Effector memory CD4-positive, alpha-beta T cell (primary cell): ENCODE measurements at regions not wholly inside any gene's neighbourhood (a gene's known extent, or its start where the extent isn't known, plus 50 kb on each side); places are given as distances from the start of the nearest gene placed in this dataset.

ENCODE experiments used
- DNase-seq, 3 donors: peaks; one replicate each; pipeline ENCODE4 v3.0.0-alpha.2; 2020
- H3K27ac ChIP-seq: 2 replicates; pipeline ENCODE4 v1.7.0; 2013; ENCODE audit warnings: mild to moderate bottlenecking, low read length, moderate library complexity; ENCODE audit not compliant: insufficient read depth, poor library complexity, severe bottlenecking
- H3K27me3 ChIP-seq: replicated peaks from 2 replicates; pipeline ENCODE4 v1.7.0; 2013; ENCODE audit warnings: mild to moderate bottlenecking, low read length; ENCODE audit not compliant: insufficient read depth, control insufficient read depth, poor library complexity, severe bottlenecking
- H3K36me3 ChIP-seq: 2 replicates; pipeline ENCODE4 v1.7.0; 2013; ENCODE audit warnings: mild to moderate bottlenecking, low read length, moderate library complexity; ENCODE audit not compliant: control insufficient read depth, insufficient read depth
- H3K4me1 ChIP-seq: 2 replicates; pipeline ENCODE4 v1.7.0; 2013; ENCODE audit warnings: low read length, mild to moderate bottlenecking; ENCODE audit not compliant: control insufficient read depth, insufficient read depth, poor library complexity, severe bottlenecking
- H3K4me3 ChIP-seq: 2 replicates; pipeline ENCODE4 v1.7.0; 2013; ENCODE audit warnings: low read length, low read depth, mild to moderate bottlenecking; ENCODE audit not compliant: insufficient read depth, poor library complexity, severe bottlenecking
- H3K9me3 ChIP-seq: 2 replicates; pipeline ENCODE4 v1.7.0; 2013; ENCODE audit warnings: mild to moderate bottlenecking, low read length, moderate library complexity; ENCODE audit not compliant: control insufficient read depth

- Histone ChIP-seq H3K36me3 (no peaks in the 10 kb centered on the region), H3K27ac (no peak overlapping the region), H3K4me1 (no peaks in the 10 kb centered on the region), H3K4me3 (no peak overlapping the region), H3K9me3 (no peaks in the 10 kb centered on the region), H3K27me3 (no peaks in the 10 kb centered on the region)
- DNase-seq: no peak
These were observed 167.0 kb upstream of the TCERG1L start for GRCh38 chr10:131478377-131478989.

- Histone ChIP-seq H3K27me3 (no peaks in the 10 kb centered on the region), H3K27ac (no peak overlapping the region), H3K36me3 (no peaks in the 10 kb centered on the region), H3K4me3 (no peak overlapping the region), H3K4me1 (no peaks in the 10 kb centered on the region), H3K9me3 (no peaks in the 10 kb centered on the region)
- no peak for DNase-seq
These were observed 168.5 kb upstream of the TCERG1L start for GRCh38 chr10:131480066-131480465.

DNA sequence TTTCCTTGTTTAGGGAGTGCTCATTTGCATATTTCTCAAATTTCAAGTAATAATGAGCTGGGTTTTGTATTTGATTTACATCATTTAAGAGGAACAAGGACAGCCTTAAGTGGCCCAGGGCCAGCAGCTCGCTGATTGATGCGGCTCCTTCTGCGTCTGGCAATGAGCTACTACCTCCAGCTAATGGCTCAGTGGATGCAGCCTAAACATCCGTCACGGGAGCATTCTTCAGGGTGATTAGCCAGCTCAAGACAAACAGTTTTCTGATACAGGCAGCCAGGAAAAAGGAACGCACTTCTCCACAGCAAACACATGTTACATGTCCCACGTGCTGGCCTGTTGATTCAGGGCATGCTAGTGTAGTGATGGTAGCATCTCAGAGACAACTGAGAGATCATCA lies 169.3 kb upstream of the TCERG1L start:
- Histone ChIP-seq H3K4me1 (no peaks in the 10 kb centered on the region), H3K9me3 (no peaks in the 10 kb centered on the region), H3K27me3 (no peaks in the 10 kb centered on the region), H3K27ac (no peak overlapping the region), H3K4me3 (no peak overlapping the region), H3K36me3 (no peaks in the 10 kb centered on the region)
- DNase-seq: no peak

DNA sequence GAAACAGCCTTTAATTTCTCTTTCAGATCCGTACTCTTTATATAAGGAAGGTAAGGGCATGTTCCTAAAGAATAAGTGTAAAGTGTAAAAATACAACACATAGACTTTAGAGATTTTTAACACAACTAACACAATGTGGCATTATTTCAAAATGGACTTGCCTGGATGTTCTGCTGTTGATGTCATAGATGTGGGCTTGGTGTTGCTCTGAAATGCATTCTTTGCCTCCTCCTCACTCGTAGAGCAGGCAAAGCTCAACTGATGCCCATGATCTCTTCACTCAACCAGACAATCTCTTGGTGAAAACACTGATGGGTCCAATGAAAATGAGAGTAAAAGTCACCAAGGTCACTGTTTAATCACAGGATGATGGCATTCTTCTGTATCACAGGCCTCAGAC lies 174.2 kb upstream of the TCERG1L start:
- Histone ChIP-seq H3K4me1 (no peaks in the 10 kb centered on the region), H3K36me3 (no peaks in the 10 kb centered on the region), H3K4me3 (no peak overlapping the region), H3K9me3 (no peaks in the 10 kb centered on the region), H3K27ac (no peak overlapping the region), H3K27me3 (no peaks in the 10 kb centered on the region)
- DNase-seq: no peak

DNA sequence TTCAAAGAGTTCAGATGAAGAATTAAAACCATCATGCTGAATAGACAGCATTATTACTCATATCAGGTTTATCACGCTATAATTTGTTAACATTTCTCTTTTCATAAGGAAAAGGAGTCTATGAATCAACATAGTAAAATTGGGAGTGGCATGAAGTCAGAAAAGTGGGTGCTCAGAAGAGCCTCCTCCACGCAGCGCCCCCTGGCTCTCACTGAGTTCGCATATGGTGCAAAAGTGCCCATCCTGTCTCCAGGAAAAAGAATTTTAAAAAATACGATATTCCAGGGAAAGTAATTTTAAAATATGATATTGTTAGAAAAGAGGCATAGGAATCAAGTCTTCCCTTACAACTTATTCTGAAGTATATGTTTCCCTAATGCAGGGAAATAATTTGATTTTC lies 176.3 kb upstream of the TCERG1L start:
- H3K4me1 ChIP-seq: no peaks in the 10 kb centered on the region
- no peaks in the 10 kb centered on the region for H3K27me3 ChIP-seq
- H3K9me3 ChIP-seq: no peaks in the 10 kb centered on the region
- no peaks in the 10 kb centered on the region for H3K36me3 ChIP-seq
- H3K4me3 ChIP-seq: no peak overlapping the region
- no peak overlapping the region for H3K27ac ChIP-seq
- DNase-seq: no peak

DNA sequence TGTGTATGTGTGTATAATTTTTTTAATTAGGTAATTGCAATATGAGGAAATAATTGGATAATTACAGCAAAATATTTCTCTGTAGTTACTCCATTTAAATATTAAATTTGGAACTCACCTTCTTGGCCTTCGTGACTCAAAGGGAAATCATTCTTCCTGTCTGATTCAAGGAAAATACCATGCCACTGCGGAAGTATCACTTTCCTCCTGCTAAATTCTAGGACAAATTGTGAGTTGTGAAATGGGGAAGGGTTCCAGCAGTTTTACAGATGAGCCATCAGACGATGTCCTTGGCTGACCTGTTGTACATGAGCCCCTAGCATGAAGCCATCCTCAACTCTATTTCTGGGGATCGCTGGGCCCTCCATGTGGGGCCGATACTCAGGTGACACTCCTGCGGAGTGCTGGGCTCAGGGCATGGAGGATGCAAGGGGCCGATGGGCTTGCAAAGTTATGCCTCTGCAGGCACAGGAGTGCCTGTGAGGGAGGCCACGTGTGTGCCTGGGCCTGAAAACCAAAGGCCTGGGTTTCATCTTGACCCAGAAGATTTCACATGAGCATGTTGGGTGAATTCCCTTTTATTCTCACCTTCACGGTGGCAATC lies 179.6 kb upstream of the TCERG1L start:
- Histone ChIP-seq H3K9me3 (no peaks in the 10 kb centered on the region), H3K4me1 (no peaks in the 10 kb centered on the region), H3K27me3 (no peaks in the 10 kb centered on the region), H3K36me3 (no peaks in the 10 kb centered on the region), H3K4me3 (no peak overlapping the region), H3K27ac (no peak overlapping the region)
- no peak for DNase-seq

DNA sequence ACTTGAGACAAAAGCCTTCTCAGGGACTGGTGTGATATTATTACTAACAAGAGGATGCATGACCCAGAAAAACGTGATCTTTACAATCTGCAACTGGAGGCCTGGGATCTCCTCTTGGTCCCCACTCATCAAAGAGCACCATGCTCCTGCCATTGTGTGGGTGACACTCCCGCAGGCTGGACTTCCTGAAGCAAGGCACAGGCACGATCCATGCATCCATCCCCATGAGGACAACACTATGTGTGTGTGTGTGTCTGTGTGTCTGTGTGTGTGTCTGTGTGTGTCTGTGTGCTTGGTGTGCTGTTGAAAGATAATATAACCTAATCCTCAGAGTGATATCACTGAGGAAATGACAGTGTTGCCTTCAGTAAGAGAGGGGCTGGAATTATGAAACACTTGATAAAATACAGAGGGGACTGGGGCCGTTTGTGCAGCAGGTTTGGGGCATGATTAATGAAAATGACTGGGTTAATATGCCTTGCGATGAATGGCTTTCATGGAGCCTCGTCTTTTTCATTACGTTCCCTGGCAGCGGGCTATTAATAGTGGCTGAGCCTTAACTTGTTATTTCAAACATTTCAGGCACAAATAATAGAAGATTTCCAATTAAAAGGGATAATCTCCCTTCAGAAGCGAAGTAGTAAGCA lies 180.8 kb upstream of the TCERG1L start:
- Histone ChIP-seq H3K36me3 (no peaks in the 10 kb centered on the region), H3K27ac (no peak overlapping the region), H3K27me3 (no peaks in the 10 kb centered on the region), H3K4me1 (no peaks in the 10 kb centered on the region), H3K9me3 (no peaks in the 10 kb centered on the region), H3K4me3 (no peak overlapping the region)
- no peak for DNase-seq

GRCh38 chr10:131493432-131493831 lies 181.9 kb upstream of the TCERG1L start:
- Histone ChIP-seq H3K27me3 (no peaks in the 10 kb centered on the region), H3K27ac (no peak overlapping the region), H3K9me3 (no peaks in the 10 kb centered on the region), H3K4me3 (no peak overlapping the region), H3K4me1 (no peaks in the 10 kb centered on the region), H3K36me3 (no peaks in the 10 kb centered on the region)
- DNase-seq: no peak

DNA sequence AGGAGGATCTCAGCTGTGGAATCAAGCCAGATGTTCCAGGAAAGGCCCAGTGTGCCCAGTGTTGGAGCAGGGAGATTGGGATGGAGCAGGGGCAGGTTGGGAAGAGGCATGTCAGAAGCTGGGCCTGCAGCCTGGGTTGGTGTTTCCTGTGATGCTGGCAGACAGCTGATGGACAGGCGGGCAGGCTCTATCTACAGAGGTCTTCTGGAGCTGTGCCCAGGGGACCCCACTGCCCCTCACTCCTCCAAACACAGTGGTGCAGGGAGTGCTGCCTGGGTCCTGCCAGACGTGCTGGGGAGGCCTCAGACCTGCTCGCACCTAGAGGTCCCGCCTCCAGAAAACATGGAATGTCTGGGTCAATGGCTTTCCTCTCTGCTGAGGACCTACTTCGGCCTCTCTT lies 182.9 kb upstream of the TCERG1L start:
- Histone ChIP-seq H3K36me3 (no peaks in the 10 kb centered on the region), H3K9me3 (no peaks in the 10 kb centered on the region), H3K4me1 (no peaks in the 10 kb centered on the region), H3K27ac (no peak overlapping the region), H3K27me3 (no peaks in the 10 kb centered on the region), H3K4me3 (no peak overlapping the region)
- no peak for DNase-seq

- H3K4me3 ChIP-seq: no peak overlapping the region
- H3K27ac ChIP-seq: no peak overlapping the region
- H3K4me1 ChIP-seq: no peaks in the 10 kb centered on the region
- no peak for DNase-seq
- H3K36me3 ChIP-seq: no peaks in the 10 kb centered on the region
- no peaks in the 10 kb centered on the region for H3K27me3 ChIP-seq
- H3K9me3 ChIP-seq: no peaks in the 10 kb centered on the region
These were observed 183.7 kb upstream of the TCERG1L start for GRCh38 chr10:131495224-131495623.
